Lung (tissue), 11 donors: ENCODE measurements at regions not wholly inside any gene's neighbourhood (a gene's known extent, or its start where the extent isn't known, plus 50 kb on each side); places are given as distances from the start of the nearest gene placed in this dataset.

Experiments
- ATAC-seq: fragments of 200-7000 bp; cut with Tn5 transposase; one replicate; pipeline ENCODE4 v1.9.1; 2020; ENCODE audit warnings: moderate number of reproducible peaks; ENCODE audit not compliant: insufficient read depth, low FRiP score
- DNase-seq, 3 donors: peaks; one replicate each; pipeline ENCODE4 v3.0.0-alpha.2; 2013 to 2017
- H3K27ac ChIP-seq, 2 donors: one replicate each; pipeline ENCODE4 v1.5.1; 2013; ENCODE audit warnings: mild to moderate bottlenecking in 2 of 2, moderate library complexity in 2 of 2, control low read depth in 1 of 2, inconsistent platforms in 1 of 2, low read depth in 1 of 2, low read length in 1 of 2
- H3K27me3 ChIP-seq, 3 donors: one replicate each; pipeline ENCODE4 v1.5.1; 2013; ENCODE audit warnings: low read length in 2 of 3; ENCODE audit not compliant: control insufficient read depth in 3 of 3, insufficient read depth in 3 of 3
- H3K36me3 ChIP-seq, 4 donors: one replicate each; pipeline ENCODE4 v1.5.1; 2013; ENCODE audit warnings: low read length in 4 of 4, mild to moderate bottlenecking in 1 of 4, moderate library complexity in 1 of 4; ENCODE audit not compliant: control insufficient read depth in 4 of 4, insufficient read depth in 4 of 4
- H3K4me1 ChIP-seq, 5 donors: one replicate each; pipeline ENCODE4 v1.5.1; 2013; ENCODE audit warnings: low read length in 5 of 5, mild to moderate bottlenecking in 2 of 5, moderate library complexity in 1 of 5; ENCODE audit not compliant: control insufficient read depth in 5 of 5, insufficient read depth in 5 of 5
- H3K4me3 ChIP-seq: one replicate; pipeline ENCODE4 v1.5.1; 2013; ENCODE audit warnings: mild to moderate bottlenecking, control low read depth, moderate library complexity
- H3K9ac ChIP-seq, 2 donors: one replicate each; pipeline ENCODE4 v1.5.1; 2013; ENCODE audit warnings: low read length in 2 of 2, control low read depth in 1 of 2; ENCODE audit not compliant: insufficient read depth in 1 of 2
- H3K9me3 ChIP-seq, 4 donors: one replicate each; pipeline ENCODE4 v1.5.1; 2013; ENCODE audit warnings: low read length in 3 of 4, mild to moderate bottlenecking in 1 of 4, moderate library complexity in 1 of 4; ENCODE audit not compliant: control insufficient read depth in 4 of 4, insufficient read depth in 3 of 4
- CTCF ChIP-seq: IDR thresholded peaks from 2 replicates; pipeline ENCODE4 v1.5.1; 2012; ENCODE audit warnings: mild to moderate bottlenecking; ENCODE audit errors: control extremely low read depth, extremely low read depth
- WGBS, 2 donors: extraction: QIAGEN DNeasy Blood & Tissue Kit; methylation state at CpG; one replicate each; pipeline ENCODE4 v1.1.7; 2013; 5-methylcytosine and 5-hydroxymethylcytosine counted together
- donor health status: control.
- donor health status: control.
- donor health status: Bipolar disorder and iron deficiency.
- donor health status: healthy.
- donor health status: DM: yes; HTN: yes; CAD: no.

- 20 to 39% methylated on average over 4 of the region's 4 CpGs for WGBS, 2 donors
- H3K27me3 ChIP-seq: no peaks in the 10 kb centered on the region
- peaks cover 0 to 6% (median 0%) of the 10 kb centered on the region in 5 donors for H3K4me1 ChIP-seq
- H3K4me3 ChIP-seq: no peak overlapping the region
- no peaks in the 10 kb centered on the region for H3K36me3 ChIP-seq
- peak in 1 of 3 donors; percentile 36 for DNase-seq
- no peak for ATAC-seq
- H3K9me3 ChIP-seq: no peaks in the 10 kb centered on the region
- TF ChIP-seq CTCF: no peak
- no peak overlapping the region for H3K27ac ChIP-seq
- H3K9ac ChIP-seq: no peak overlapping the region
Observed at GRCh38 chr13:91158017-91158395, 189.5 kb upstream of the MIR17HG start.

GRCh38 chr13:91162180-91162579 lies 185.3 kb upstream of the MIR17HG start:
- Histone ChIP-seq H3K4me1 (peaks cover 0 to 3% (median 0%) of the 10 kb centered on the region in 5 donors), H3K27me3 (no peaks in the 10 kb centered on the region), H3K4me3 (no peak overlapping the region), H3K9me3 (no peaks in the 10 kb centered on the region), H3K9ac (no peak overlapping the region), H3K36me3 (no peaks in the 10 kb centered on the region), H3K27ac (no peak overlapping the region)
- no peak for TF ChIP-seq CTCF
- 72 to 79% methylated on average over 3 of the region's 3 CpGs for WGBS, 2 donors
- ATAC-seq (no peak), DNase-seq (no peak)

DNA sequence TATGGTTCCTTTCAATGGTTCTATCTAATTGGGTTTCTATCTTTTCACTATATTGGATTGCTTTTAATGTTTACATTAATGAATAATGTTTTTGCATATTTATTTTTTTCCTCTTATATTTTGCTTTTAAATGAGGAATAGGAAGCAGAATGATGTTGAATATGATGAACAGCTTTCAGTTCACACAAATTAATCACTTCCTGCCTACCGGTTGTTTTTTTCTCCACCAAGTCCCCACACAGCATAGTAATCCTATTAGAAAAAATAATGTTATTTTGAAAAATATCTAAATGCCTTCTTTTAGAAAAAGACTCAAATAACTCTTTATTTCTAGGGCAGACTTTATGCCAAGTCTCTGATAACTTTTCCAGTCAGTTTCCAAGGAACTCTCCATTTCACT lies 184.9 kb upstream of the MIR17HG start:
- ATAC-seq (no peak), DNase-seq (no peak)
- WGBS, 2 donors: 14 to 49% methylated on average over 1 of the region's 1 CpG
- H3K27ac ChIP-seq: no peak overlapping the region
- H3K9ac ChIP-seq: no peak overlapping the region
- H3K9me3 ChIP-seq: no peaks in the 10 kb centered on the region
- peaks cover 0 to 3% (median 0%) of the 10 kb centered on the region in 5 donors for H3K4me1 ChIP-seq
- H3K4me3 ChIP-seq: no peak overlapping the region
- no peaks in the 10 kb centered on the region for H3K27me3 ChIP-seq
- no peaks in the 10 kb centered on the region for H3K36me3 ChIP-seq
- TF ChIP-seq CTCF: no peak

GRCh38 chr13:91165758-91166157 lies 181.7 kb upstream of the MIR17HG start:
- ATAC-seq (no peak), DNase-seq (no peak)
- Histone ChIP-seq H3K27me3 (no peaks in the 10 kb centered on the region), H3K4me1 (peaks cover 0 to 3% (median 0%) of the 10 kb centered on the region in 5 donors), H3K36me3 (no peaks in the 10 kb centered on the region), H3K27ac (no peak overlapping the region), H3K4me3 (no peak overlapping the region), H3K9me3 (no peaks in the 10 kb centered on the region), H3K9ac (no peak overlapping the region)
- TF ChIP-seq CTCF: no peak
- 79 to 98% methylated on average over 3 of the region's 3 CpGs for WGBS, 2 donors
